ENCODE measurements at regions not wholly inside any gene's neighbourhood (a gene's known extent, or its start where the extent isn't known, plus 50 kb on each side); places are given as distances from the start of the nearest gene placed in this dataset.
"Not testable (repeated sequence)": the region's sequence is repeated elsewhere in the genome, so short reads cannot be mapped to it uniquely, and the experiment has no call there.

- no peak for DNase-seq
Observed at GRCh38 chr6:149239573-149240209, 77.8 kb upstream of the TAB2 start.

- no peak for DNase-seq
Observed at GRCh38 chr6:149242883-149243282, 74.6 kb upstream of the TAB2 start.

GRCh38 chr6:149244105-149244504 is 73.4 kb upstream of the TAB2 start:
- DNase-seq: no peak

GRCh38 chr6:149246691-149247384 is 70.7 kb upstream of the TAB2 start:
- DNase-seq: no peak

GRCh38 chr6:149247385-149247763 is 70.1 kb upstream of the TAB2 start:
- DNase-seq: no peak

- not testable (repeated sequence) for DNase-seq
Observed at GRCh38 chr6:149248263-149248662, 69.2 kb upstream of the TAB2 start.

GRCh38 chr6:149248693-149249369 is 68.7 kb upstream of the TAB2 start:
- no peak for DNase-seq

GRCh38 chr6:149249370-149250357 is 67.8 kb upstream of the TAB2 start:
- no peak for DNase-seq

- DNase-seq: no peak
Observed at GRCh38 chr6:149250951-149251350, 66.6 kb upstream of the TAB2 start.

- no peak for DNase-seq
Observed at GRCh38 chr6:149252622-149253021, 64.9 kb upstream of the TAB2 start.

GRCh38 chr6:149254253-149254652 is 63.3 kb upstream of the TAB2 start:
- DNase-seq: no peak

GRCh38 chr6:149259753-149260152 is 57.8 kb upstream of the TAB2 start:
- no peak for DNase-seq

GRCh38 chr6:149260214-149260874 is 57.2 kb upstream of the TAB2 start:
- no peak for DNase-seq

GRCh38 chr6:149261364-149262040 is 56.0 kb upstream of the TAB2 start:
- no peak for DNase-seq

- no peak for DNase-seq
Observed at GRCh38 chr6:149263321-149263720, 54.2 kb upstream of the TAB2 start.

- DNase-seq: no peak
Observed at GRCh38 chr6:149264629-149265028, 52.9 kb upstream of the TAB2 start.

GRCh38 chr6:149265945-149266344 is 51.6 kb upstream of the TAB2 start:
- no peak for DNase-seq

GRCh38 chr6:149266659-149267058 is 50.9 kb upstream of the TAB2 start:
- DNase-seq: no peak

- no peak for DNase-seq
Observed at GRCh38 chr6:149267072-149267471, 50.4 kb upstream of the TAB2 start.

GRCh38 chr6:149267513-149268043 is 49.9 kb upstream of the TAB2 start:
- no peak for DNase-seq
